MM.1S (cell line): ENCODE measurements at regions not wholly inside any gene's neighbourhood (a gene's known extent, or its start where the extent isn't known, plus 50 kb on each side); places are given as distances from the start of the nearest gene placed in this dataset.

Experiments used
- DNase-seq: peaks from one replicate; pipeline ENCODE4 v3.0.0-alpha.2; 2015
- H2AFZ ChIP-seq: fragments of 300-600 bp; sonication (generic); 2 replicates; pipeline ENCODE4 v1.6.0; 2016; ENCODE audit warnings: antibody characterized with exemption, low read length
- H3F3A ChIP-seq: fragments of 300-600 bp; sonication (generic); 2 replicates; pipeline ENCODE4 v1.6.1; 2016; ENCODE audit warnings: mild to moderate bottlenecking, antibody characterized with exemption, low read length, moderate library complexity, mixed read lengths; ENCODE audit not compliant: insufficient read depth
- H3K27ac ChIP-seq: fragments of 300-600 bp; sonication (generic); 2 replicates; pipeline ENCODE4 v1.5.1; 2016; ENCODE audit warnings: mild to moderate bottlenecking, low read length
- H3K27me3 ChIP-seq: fragments of 300-600 bp; sonication (generic); replicated peaks from 2 replicates; pipeline ENCODE4 v1.6.0; 2016; ENCODE audit warnings: low read length; ENCODE audit not compliant: insufficient read depth
- H3K36me3 ChIP-seq: fragments of 300-600 bp; sonication (generic); replicated peaks from 2 replicates; pipeline ENCODE4 v1.6.1; 2016; ENCODE audit warnings: mild to moderate bottlenecking, low read length, mixed read lengths; ENCODE audit not compliant: insufficient read depth
- H3K4me1 ChIP-seq: fragments of 300-600 bp; sonication (generic); 2 replicates; pipeline ENCODE4 v1.6.1; 2016; ENCODE audit warnings: low read length, mixed read lengths
- H3K4me2 ChIP-seq: fragments of 300-600 bp; sonication (generic); 2 replicates; pipeline ENCODE4 v1.6.0; 2016; ENCODE audit warnings: low read depth, low read length
- H3K4me3 ChIP-seq: fragments of 300-600 bp; sonication (generic); 2 replicates; pipeline ENCODE4 v1.5.1; 2016; ENCODE audit warnings: low read length, mixed read lengths
- H3K79me2 ChIP-seq: fragments of 300-600 bp; sonication (generic); 2 replicates; pipeline ENCODE4 v1.6.1; 2016; ENCODE audit warnings: mixed run types, low read length, mixed read lengths
- H3K9ac ChIP-seq: fragments of 300-600 bp; sonication (generic); 2 replicates; pipeline ENCODE4 v1.6.1; 2016; ENCODE audit warnings: low read length, mixed read lengths
- H3K9me2 ChIP-seq: fragments of 300-600 bp; sonication (generic); replicated peaks from 2 replicates; pipeline ENCODE4 v1.6.1; 2016; ENCODE audit warnings: mild to moderate bottlenecking, low read length, mixed read lengths; ENCODE audit not compliant: insufficient read depth
- H3K9me3 ChIP-seq: fragments of 300-600 bp; sonication (generic); replicated peaks from 2 replicates; pipeline ENCODE4 v1.6.1; 2016; ENCODE audit warnings: mild to moderate bottlenecking, low read length, mixed read lengths; ENCODE audit not compliant: insufficient read depth
- H4K20me1 ChIP-seq: fragments of 300-600 bp; sonication (generic); 2 replicates; pipeline ENCODE4 v1.6.1; 2016; ENCODE audit warnings: mild to moderate bottlenecking, low read length, moderate library complexity, mixed read lengths; ENCODE audit not compliant: insufficient read depth
- CTCF ChIP-seq: fragments of 300-600 bp; sonication (generic); IDR thresholded peaks from 2 replicates; pipeline ENCODE4 v1.5.1; 2016; ENCODE audit warnings: antibody characterized with exemption, low read length, mixed read lengths
- EZH2 ChIP-seq: fragments of 300-600 bp; sonication (generic); optimal IDR thresholded peaks from 2 replicates; pipeline ENCODE3; 2017; ENCODE audit warnings: low read depth, mild to moderate bottlenecking, antibody characterized with exemption, low read length, mixed read lengths
- EZH2phosphoT487 ChIP-seq: fragments of 300-600 bp; sonication (generic); IDR thresholded peaks from 2 replicates; pipeline ENCODE4 v1.6.1; 2018; ENCODE audit warnings: antibody characterized with exemption, low read length

GRCh38 chr2:239714116-239714515 is 311.0 kb downstream of the NDUFA10 start:
- no peaks in the 10 kb centered on the region for H3K4me1 ChIP-seq
- H3F3A ChIP-seq: no peaks in the 10 kb centered on the region
- no peak for DNase-seq
- no peak overlapping the region for H3K4me2 ChIP-seq
- TF ChIP-seq CTCF: no peak
- TF ChIP-seq EZH2: no peak
- no peak for TF ChIP-seq EZH2phosphoT487
- H3K27ac ChIP-seq: no peak overlapping the region
- H3K36me3 ChIP-seq: no peaks in the 10 kb centered on the region
- H3K4me3 ChIP-seq: no peak overlapping the region
- H3K27me3 ChIP-seq: no peaks in the 10 kb centered on the region
- no peaks in the 10 kb centered on the region for H4K20me1 ChIP-seq
- no peak overlapping the region for H3K9ac ChIP-seq
- H3K9me2 ChIP-seq: no peaks in the 10 kb centered on the region
- no peaks in the 10 kb centered on the region for H3K79me2 ChIP-seq
- H2AFZ ChIP-seq: no peak overlapping the region
- H3K9me3 ChIP-seq: no peaks in the 10 kb centered on the region

- H4K20me1 ChIP-seq: no peaks in the 10 kb centered on the region
- no peaks in the 10 kb centered on the region for H3K27me3 ChIP-seq
- no peak overlapping the region for H2AFZ ChIP-seq
- H3K36me3 ChIP-seq: no peaks in the 10 kb centered on the region
- no peak overlapping the region for H3K27ac ChIP-seq
- no peak overlapping the region for H3K4me3 ChIP-seq
- DNase-seq: no peak
- no peaks in the 10 kb centered on the region for H3K9me3 ChIP-seq
- no peaks in the 10 kb centered on the region for H3K4me1 ChIP-seq
- no peak overlapping the region for H3K9ac ChIP-seq
- no peak for TF ChIP-seq EZH2phosphoT487
- TF ChIP-seq EZH2: no peak
- no peak for TF ChIP-seq CTCF
- no peaks in the 10 kb centered on the region for H3K9me2 ChIP-seq
- no peak overlapping the region for H3K4me2 ChIP-seq
- H3F3A ChIP-seq: no peaks in the 10 kb centered on the region
- H3K79me2 ChIP-seq: no peaks in the 10 kb centered on the region
Measured at GRCh38 chr2:239712755-239713154, 311.9 kb upstream of the HDAC4 start.

GRCh38 chr2:239711911-239712570 is 311.2 kb upstream of the HDAC4 start:
- no peak overlapping the region for H2AFZ ChIP-seq
- H3K9me2 ChIP-seq: no peaks in the 10 kb centered on the region
- H3K36me3 ChIP-seq: no peaks in the 10 kb centered on the region
- H3F3A ChIP-seq: no peaks in the 10 kb centered on the region
- H3K9ac ChIP-seq: no peak overlapping the region
- H3K4me3 ChIP-seq: no peak overlapping the region
- H3K27me3 ChIP-seq: no peaks in the 10 kb centered on the region
- TF ChIP-seq EZH2 (no peak), CTCF (no peak), EZH2phosphoT487 (no peak)
- H3K27ac ChIP-seq: no peak overlapping the region
- no peaks in the 10 kb centered on the region for H3K4me1 ChIP-seq
- H3K9me3 ChIP-seq: no peaks in the 10 kb centered on the region
- no peak for DNase-seq
- H3K4me2 ChIP-seq: no peak overlapping the region
- no peaks in the 10 kb centered on the region for H4K20me1 ChIP-seq
- H3K79me2 ChIP-seq: no peaks in the 10 kb centered on the region
